Activated CD8-positive, alpha-beta T cell treated with anti-CD3 and anti-CD28 coated beads for 36 hours (primary cell): ENCODE measurements at regions not wholly inside any gene's neighbourhood (a gene's known extent, or its start where the extent isn't known, plus 50 kb on each side); places are given as distances from the start of the nearest gene placed in this dataset.

Experiments used
- ATAC-seq: fragments of 200-7000 bp; cut with Tn5 transposase; one replicate; pipeline ENCODE4 v1.10.0; 2021; ENCODE audit warnings: mild to moderate bottlenecking, moderate library complexity
- CTCF ChIA-PET: fragments of 350-600 bp; sonication (Branson Sonifier 250); formaldehyde crosslinking; loops from one replicate; lab custom pipeline; 2021; ENCODE audit warnings: antibody characterized with exemption; lab: Charles Lee
- POLR2A ChIA-PET: fragments of 350-600 bp; sonication (Branson Sonifier 250); formaldehyde crosslinking; loops from one replicate; lab custom pipeline; 2021; ENCODE audit warnings: antibody characterized with exemption; lab: Charles Lee
- DNase-seq: peaks from one replicate; pipeline ENCODE4 v3.0.0-alpha.2; 2020
- H3K27ac Mint-ChIP-seq: one replicate; pipeline ENCODE4 v1.8.0; 2021; ENCODE audit warnings: mild to moderate bottlenecking, mixed read lengths
- H3K27me3 Mint-ChIP-seq: one replicate; pipeline ENCODE4 v1.8.0; 2021; ENCODE audit warnings: mixed read lengths
- H3K36me3 Mint-ChIP-seq: one replicate; pipeline ENCODE4 v1.8.0; 2021; ENCODE audit warnings: low read depth, mixed read lengths
- H3K4me1 Mint-ChIP-seq: one replicate; pipeline ENCODE4 v1.8.0; 2021; ENCODE audit warnings: low read depth, mixed read lengths
- H3K4me3 Mint-ChIP-seq: one replicate; pipeline ENCODE4 v1.8.0; 2021; ENCODE audit warnings: mild to moderate bottlenecking, moderate library complexity, mixed read lengths
- H3K9me3 Mint-ChIP-seq: one replicate; pipeline ENCODE4 v1.8.0; 2021; ENCODE audit warnings: mixed read lengths
- CTCF ChIP-seq: fragments of 200-600 bp; IDR thresholded peaks from one replicate; pipeline ENCODE4 v1.8.0; 2022; ENCODE audit warnings: antibody characterized with exemption, mild to moderate bottlenecking
- intact Hi-C: fragments of 100-400 bp; cut with micrococcal nuclease; formaldehyde crosslinking; loops from one replicate; pipeline ENCODE4 v1.10.0; 2022

GRCh38 chr18:79583426-79583825 lies 96.2 kb upstream of the CTDP1 start:
- CTCF ChIA-PET: no interaction called here
- Mint-ChIP-seq H3K27me3 (no peaks in the 10 kb centered on the region), H3K4me3 (no peak overlapping the region), H3K36me3 (no peaks in the 10 kb centered on the region), H3K27ac (no peak overlapping the region), H3K4me1 (no peaks in the 10 kb centered on the region), H3K9me3 (no peaks in the 10 kb centered on the region)
- ATAC-seq (no peak), DNase-seq (no peak)
- no peak for TF ChIP-seq CTCF
- POLR2A ChIA-PET: no interaction called here
- intact Hi-C loops: no loop called here

- no peaks in the 10 kb centered on the region for H3K27me3 Mint-ChIP-seq
- DNase-seq (no peak), ATAC-seq (no peak)
- H3K4me3 Mint-ChIP-seq: no peak overlapping the region
- no peaks in the 10 kb centered on the region for H3K4me1 Mint-ChIP-seq
- ChIA-PET POLR2A (no interaction called here), CTCF (no interaction called here)
- intact Hi-C loops: no loop called here
- no peaks in the 10 kb centered on the region for H3K36me3 Mint-ChIP-seq
- no peak overlapping the region for H3K27ac Mint-ChIP-seq
- TF ChIP-seq CTCF: no peak
- no peaks in the 10 kb centered on the region for H3K9me3 Mint-ChIP-seq
Observed at GRCh38 chr18:79583984-79584401, 95.6 kb upstream of the CTDP1 start.

GRCh38 chr18:79584491-79585394 lies 94.9 kb upstream of the CTDP1 start:
- no peaks in the 10 kb centered on the region for H3K9me3 Mint-ChIP-seq
- no peaks in the 10 kb centered on the region for H3K27me3 Mint-ChIP-seq
- intact Hi-C loops: no loop called here
- no peaks in the 10 kb centered on the region for H3K36me3 Mint-ChIP-seq
- DNase-seq: no peak
- no peak overlapping the region for H3K27ac Mint-ChIP-seq
- ChIA-PET POLR2A (no interaction called here), CTCF (no interaction called here)
- no peak overlapping the region for H3K4me3 Mint-ChIP-seq
- no peaks in the 10 kb centered on the region for H3K4me1 Mint-ChIP-seq
- no peak for TF ChIP-seq CTCF
- no peak for ATAC-seq

GRCh38 chr18:79585395-79586370 lies 93.9 kb upstream of the CTDP1 start:
- ChIA-PET POLR2A (no interaction called here), CTCF (no interaction called here)
- intact Hi-C loops: no loop called here
- no peak for ATAC-seq
- Mint-ChIP-seq H3K4me1 (no peaks in the 10 kb centered on the region), H3K27me3 (no peaks in the 10 kb centered on the region), H3K27ac (no peak overlapping the region), H3K4me3 (no peak overlapping the region), H3K9me3 (no peaks in the 10 kb centered on the region), H3K36me3 (no peaks in the 10 kb centered on the region)
- no peak for TF ChIP-seq CTCF
- no peak for DNase-seq
